KMS-11 (cell line): ENCODE measurements at regions not wholly inside any gene's neighbourhood (a gene's known extent, or its start where the extent isn't known, plus 50 kb on each side); places are given as distances from the start of the nearest gene placed in this dataset.

ENCODE experiments used
- H2AFZ ChIP-seq: fragments of 200-600 bp; sonication (generic); 2 replicates; pipeline ENCODE4 v1.6.1; 2016; ENCODE audit warnings: antibody characterized with exemption, mixed run types, low read depth
- H3K27ac ChIP-seq: fragments of 200-600 bp; sonication (generic); 2 replicates; pipeline ENCODE4 v1.6.1; 2016; ENCODE audit warnings: mild to moderate bottlenecking, mixed run types
- H3K27me3 ChIP-seq: fragments of 200-600 bp; sonication (generic); 2 replicates; pipeline ENCODE4 v1.6.1; 2017; ENCODE audit warnings: mild to moderate bottlenecking, low read depth, mixed run types, moderate library complexity; ENCODE audit not compliant: insufficient read depth
- H3K36me3 ChIP-seq: fragments of 200-600 bp; sonication (generic); 2 replicates; pipeline ENCODE4 v1.6.1; 2017; ENCODE audit warnings: mild to moderate bottlenecking, mixed run types; ENCODE audit not compliant: insufficient read depth
- H3K4me1 ChIP-seq: fragments of 200-600 bp; sonication (generic); 2 replicates; pipeline ENCODE4 v1.6.1; 2016; ENCODE audit warnings: mild to moderate bottlenecking, low read depth, mixed run types; ENCODE audit not compliant: poor library complexity, severe bottlenecking
- H3K4me2 ChIP-seq: fragments of 200-600 bp; sonication (generic); 2 replicates; pipeline ENCODE4 v1.7.0; 2016; ENCODE audit warnings: mild to moderate bottlenecking, mixed run types
- H3K4me3 ChIP-seq: fragments of 200-600 bp; sonication (generic); IDR thresholded peaks from 2 replicates; pipeline ENCODE4 v1.6.1; 2017; ENCODE audit warnings: low read depth, low read length, mixed read lengths; ENCODE audit not compliant: insufficient read depth
- H3K79me2 ChIP-seq: fragments of 200-600 bp; sonication (generic); 2 replicates; pipeline ENCODE4 v1.6.1; 2016; ENCODE audit warnings: low read depth, mixed run types; ENCODE audit not compliant: insufficient read depth
- H3K9ac ChIP-seq: fragments of 200-600 bp; sonication (generic); 2 replicates; pipeline ENCODE4 v1.6.1; 2016; ENCODE audit warnings: mild to moderate bottlenecking, mixed run types
- H4K20me1 ChIP-seq: fragments of 200-600 bp; sonication (generic); 2 replicates; pipeline ENCODE4 v1.6.1; 2016; ENCODE audit warnings: mild to moderate bottlenecking, mixed run types; ENCODE audit not compliant: insufficient read depth
- CTCF ChIP-seq: fragments of 200-600 bp; sonication (generic); conservative IDR thresholded peaks from 2 replicates; pipeline ENCODE4 v1.6.1; 2017; ENCODE audit warnings: low read depth, mild to moderate bottlenecking, antibody characterized with exemption, low read length, moderate library complexity, mixed read lengths

DNA sequence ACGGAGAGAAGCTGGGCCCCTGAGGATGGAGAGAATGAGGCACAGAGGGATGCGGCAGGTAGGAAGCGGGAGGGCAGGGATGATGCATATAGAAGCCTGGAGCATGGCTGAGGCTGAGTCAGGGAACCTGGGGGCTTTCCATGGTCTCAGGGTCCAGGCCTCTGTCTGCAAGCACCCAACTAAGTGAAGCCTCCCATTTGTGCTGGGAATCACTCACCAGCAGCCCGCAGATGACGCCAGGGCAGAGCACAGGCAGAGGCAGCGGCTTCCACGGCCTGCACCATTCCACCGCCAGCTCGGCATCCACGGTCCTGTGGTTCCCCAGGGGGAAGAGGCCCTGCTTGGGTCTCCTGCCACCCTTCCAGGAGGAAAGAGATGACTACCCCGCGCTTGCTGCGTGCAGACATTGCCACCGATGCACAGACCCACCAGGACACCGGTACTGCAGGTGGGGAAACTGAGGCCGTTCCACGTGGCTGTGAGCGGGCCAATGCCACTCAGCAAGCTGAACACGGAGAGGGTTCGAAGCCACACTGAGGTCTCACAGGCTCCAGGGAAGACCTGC, 75.5 kb downstream of the NCOR2 start:
- H3K27me3 ChIP-seq = no peaks in the 10 kb centered on the region
- no peaks in the 10 kb centered on the region for H4K20me1 ChIP-seq
- no peak overlapping the region for H3K27ac ChIP-seq
- no peak for TF ChIP-seq CTCF
- no peak overlapping the region for H3K4me3 ChIP-seq
- H3K4me2 ChIP-seq = no peak overlapping the region
- no peak overlapping the region for H2AFZ ChIP-seq
- no peaks in the 10 kb centered on the region for H3K4me1 ChIP-seq
- no peak overlapping the region for H3K9ac ChIP-seq
- H3K79me2 ChIP-seq = no peaks in the 10 kb centered on the region
- H3K36me3 ChIP-seq = no peaks in the 10 kb centered on the region

DNA sequence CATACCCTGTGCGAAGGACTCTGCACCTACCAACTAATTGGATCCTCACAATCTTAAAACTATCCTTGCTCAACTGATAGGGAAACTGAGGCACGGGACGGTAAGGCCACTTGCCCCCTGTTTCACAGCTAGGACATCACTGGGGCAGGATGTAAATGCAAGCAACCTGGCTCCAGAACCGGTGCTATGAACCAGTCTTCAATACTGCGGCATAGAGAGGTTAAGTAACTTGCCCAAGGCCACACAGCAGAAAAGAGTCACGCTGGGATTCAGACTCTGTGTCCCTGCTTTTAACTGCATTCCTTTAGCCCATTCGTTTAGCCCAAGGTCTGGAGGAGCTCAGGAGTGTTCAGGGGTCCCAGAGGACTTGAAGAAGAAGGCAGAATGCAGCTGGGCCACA, 76.1 kb downstream of the NCOR2 start:
- no peaks in the 10 kb centered on the region for H3K4me1 ChIP-seq
- no peaks in the 10 kb centered on the region for H4K20me1 ChIP-seq
- H3K79me2 ChIP-seq = no peaks in the 10 kb centered on the region

DNA sequence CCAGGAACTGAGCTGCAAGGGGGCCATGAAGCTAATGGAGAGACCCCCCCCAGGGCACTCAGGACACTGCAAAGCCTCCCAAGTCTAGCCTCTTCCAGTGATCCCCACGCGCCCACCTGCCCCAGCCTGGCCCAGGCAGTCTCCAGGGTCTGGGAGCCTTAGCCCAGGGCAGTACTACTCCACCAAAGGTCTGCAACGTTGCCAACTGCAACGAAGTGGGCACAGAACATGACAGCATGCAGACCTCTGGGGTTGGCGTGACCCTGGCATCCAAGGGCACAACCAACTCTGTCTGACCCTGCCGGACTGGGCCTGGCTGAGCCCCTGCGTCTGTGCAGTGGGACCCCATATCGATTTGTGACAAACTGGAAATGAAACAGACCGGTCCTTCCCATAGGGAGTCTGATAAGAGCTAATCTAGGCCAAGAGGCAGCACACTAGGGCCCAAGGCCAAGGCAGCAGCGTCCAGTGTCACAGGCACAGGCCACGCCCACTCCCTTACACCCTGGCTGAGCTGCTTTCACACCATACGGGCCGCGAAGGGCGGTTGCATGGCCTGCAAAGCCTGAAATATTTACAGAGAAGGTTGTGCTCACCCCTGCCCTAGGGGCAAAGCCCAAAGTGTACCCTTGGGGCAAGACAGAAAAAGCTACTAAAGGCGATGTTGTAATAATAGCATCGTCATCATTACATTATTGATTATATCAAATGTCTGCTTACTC, 76.7 kb downstream of the NCOR2 start:
- Histone ChIP-seq H3K4me3 (no peak overlapping the region), H2AFZ (no peak overlapping the region), H3K79me2 (no peaks in the 10 kb centered on the region), H3K27me3 (no peaks in the 10 kb centered on the region), H3K9ac (no peak overlapping the region), H4K20me1 (no peaks in the 10 kb centered on the region), H3K4me1 (no peaks in the 10 kb centered on the region), H3K4me2 (no peak overlapping the region), H3K27ac (no peak overlapping the region), H3K36me3 (no peaks in the 10 kb centered on the region)
- no peak for TF ChIP-seq CTCF

More for the DNA sequence above, 76.1 kb downstream of the NCOR2 start:
- Histone ChIP-seq H3K4me3 (no peak overlapping the region), H3K27ac (no peak overlapping the region), H3K36me3 (no peaks in the 10 kb centered on the region), H2AFZ (no peak overlapping the region), H3K9ac (no peak overlapping the region), H3K4me2 (no peak overlapping the region), H3K27me3 (no peaks in the 10 kb centered on the region)
- TF ChIP-seq CTCF = no peak

DNA sequence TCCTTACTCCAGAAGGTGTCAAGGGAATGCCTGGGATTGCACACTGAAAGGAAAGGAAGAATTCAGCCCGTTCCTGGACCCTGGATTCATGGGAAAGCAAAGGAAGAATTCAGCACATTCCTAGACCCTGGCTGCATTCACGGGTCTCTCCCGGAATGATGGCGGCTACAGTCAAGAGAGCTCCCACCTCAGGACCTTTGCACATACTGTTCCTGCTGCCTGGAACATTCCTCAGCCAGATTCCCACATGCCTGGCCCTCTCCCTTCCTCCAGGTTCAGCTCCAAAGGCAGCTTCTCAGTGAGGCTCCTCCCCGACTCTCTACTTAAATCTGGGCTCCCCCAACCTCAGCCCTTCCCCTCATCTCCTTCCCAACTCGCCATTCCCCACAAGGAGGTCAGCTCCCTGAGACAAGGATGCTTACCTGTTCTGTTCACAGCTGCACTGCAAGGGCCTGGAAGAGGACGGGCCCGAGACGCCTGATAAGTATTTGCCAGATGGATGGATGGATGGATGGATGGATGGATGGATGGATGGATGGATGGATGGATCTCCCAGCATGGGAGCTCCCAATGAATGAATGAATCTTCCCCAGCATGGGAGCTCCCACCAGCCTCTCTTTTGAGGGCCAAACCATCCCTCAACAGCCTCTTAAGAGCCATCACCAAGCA, 77.4 kb downstream of the NCOR2 start:
- H3K9ac ChIP-seq = no peak overlapping the region
- H3K27me3 ChIP-seq = no peaks in the 10 kb centered on the region
- no peaks in the 10 kb centered on the region for H4K20me1 ChIP-seq
- no peak overlapping the region for H3K4me2 ChIP-seq
- no peak overlapping the region for H3K27ac ChIP-seq
- H3K79me2 ChIP-seq = no peaks in the 10 kb centered on the region
- no peaks in the 10 kb centered on the region for H3K4me1 ChIP-seq
- H3K36me3 ChIP-seq = no peaks in the 10 kb centered on the region
- no peak overlapping the region for H3K4me3 ChIP-seq
- TF ChIP-seq CTCF = no peak
- H2AFZ ChIP-seq = no peak overlapping the region
